ENCODE measurements at regions not wholly inside any gene's neighbourhood (a gene's known extent, or its start where the extent isn't known, plus 50 kb on each side); places are given as distances from the start of the nearest gene placed in this dataset.

DNA sequence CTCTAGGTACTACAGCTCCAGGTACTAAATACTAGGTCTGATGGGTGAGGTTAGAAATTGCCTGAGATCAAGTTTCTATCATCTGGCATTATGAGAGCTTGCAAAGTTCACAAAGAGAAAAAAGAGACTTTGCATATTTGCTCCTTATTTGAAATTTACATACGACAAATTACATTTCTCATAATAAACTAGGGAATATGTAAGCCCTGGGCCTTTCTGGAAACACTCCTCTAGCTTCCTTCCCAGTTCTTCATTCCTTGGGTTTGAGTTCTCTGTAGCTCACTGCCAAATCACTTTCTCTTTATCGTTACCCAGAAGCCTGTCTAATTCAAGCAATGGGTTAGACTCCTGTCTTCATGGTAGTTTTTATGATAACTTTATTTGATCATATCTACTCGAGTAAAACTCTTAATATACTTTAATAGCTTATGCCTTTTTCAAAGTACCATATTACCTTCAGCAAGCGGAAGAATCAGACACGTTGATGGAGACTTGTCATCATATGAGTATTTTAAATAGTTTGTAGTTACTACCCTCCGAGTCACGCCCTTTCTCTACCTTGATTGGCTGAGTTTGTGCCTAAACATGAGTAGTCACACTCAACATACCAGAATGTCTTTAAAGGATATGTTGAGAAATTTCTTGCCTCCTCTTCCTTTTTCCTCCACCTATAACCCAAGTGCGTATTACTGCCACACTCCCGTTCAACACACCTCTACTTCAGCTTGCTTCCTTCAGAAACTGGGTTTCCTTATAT lies 150.5 kb downstream of the DKK1 start:
- Histone ChIP-seq H3K4me3 (ENCODE audit: low read length) (no peak overlapping the region), H4K20me1 (ENCODE audit: insufficient read depth) (no peaks in the 10 kb centered on the region), H3F3A (ENCODE audit: insufficient read depth, low read length, poor library complexity, severe bottlenecking) (no peaks in the 10 kb centered on the region), H3K9me2 (ENCODE audit: insufficient read depth, low read length) (no peaks in the 10 kb centered on the region), H2AFZ (ENCODE audit: low read depth, low read length) (no peak overlapping the region), H3K4me2 (ENCODE audit: low read length) (no peak overlapping the region), H3K9me3 (ENCODE audit: low read length) (no peaks in the 10 kb centered on the region), H3K27ac (ENCODE audit: low read length) (no peak overlapping the region), H3K9ac (ENCODE audit: low read length) (no peak overlapping the region), H3K27me3 (ENCODE audit: insufficient read depth, low read depth, low read length) (no peaks in the 10 kb centered on the region), H3K79me2 (replicated peaks; ENCODE audit: insufficient read depth, low read length) (no peaks in the 10 kb centered on the region), H3K36me3 (ENCODE audit: insufficient read depth, low read length) (no peaks in the 10 kb centered on the region)
- TF ChIP-seq, protein P1, sequence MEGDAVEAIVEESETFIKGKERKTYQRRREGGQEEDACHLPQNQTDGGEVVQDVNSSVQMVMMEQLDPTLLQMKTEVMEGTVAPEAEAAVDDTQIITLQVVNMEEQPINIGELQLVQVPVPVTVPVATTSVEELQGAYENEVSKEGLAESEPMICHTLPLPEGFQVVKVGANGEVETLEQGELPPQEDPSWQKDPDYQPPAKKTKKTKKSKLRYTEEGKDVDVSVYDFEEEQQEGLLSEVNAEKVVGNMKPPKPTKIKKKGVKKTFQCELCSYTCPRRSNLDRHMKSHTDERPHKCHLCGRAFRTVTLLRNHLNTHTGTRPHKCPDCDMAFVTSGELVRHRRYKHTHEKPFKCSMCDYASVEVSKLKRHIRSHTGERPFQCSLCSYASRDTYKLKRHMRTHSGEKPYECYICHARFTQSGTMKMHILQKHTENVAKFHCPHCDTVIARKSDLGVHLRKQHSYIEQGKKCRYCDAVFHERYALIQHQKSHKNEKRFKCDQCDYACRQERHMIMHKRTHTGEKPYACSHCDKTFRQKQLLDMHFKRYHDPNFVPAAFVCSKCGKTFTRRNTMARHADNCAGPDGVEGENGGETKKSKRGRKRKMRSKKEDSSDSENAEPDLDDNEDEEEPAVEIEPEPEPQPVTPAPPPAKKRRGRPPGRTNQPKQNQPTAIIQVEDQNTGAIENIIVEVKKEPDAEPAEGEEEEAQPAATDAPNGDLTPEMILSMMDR (IDR thresholded peaks at IDR 0.05; ENCODE audit: poor library complexity, severe bottlenecking): no peak
- TF ChIP-seq SMC3 (conservative IDR thresholded peaks at IDR 0.05; ENCODE audit: poor library complexity) (no peak), RAD21 (conservative IDR thresholded peaks at IDR 0.05) (no peak), MXI1 (conservative IDR thresholded peaks at IDR 0.05; ENCODE audit: poor library complexity, severe bottlenecking) (no peak), EP300 (conservative IDR thresholded peaks at IDR 0.05; ENCODE audit: poor library complexity, severe bottlenecking) (no peak), EZH2 (IDR thresholded peaks at IDR 0.05; ENCODE audit: borderline replicate concordance, insufficient read depth, low read length, poor library complexity, severe bottlenecking) (no peak), POLR2AphosphoS5 (IDR thresholded peaks at IDR 0.05) (no peak), TAF1 (IDR thresholded peaks at IDR 0.05; ENCODE audit: low read depth) (no peak)
- TF ChIP-seq, protein P2, sequence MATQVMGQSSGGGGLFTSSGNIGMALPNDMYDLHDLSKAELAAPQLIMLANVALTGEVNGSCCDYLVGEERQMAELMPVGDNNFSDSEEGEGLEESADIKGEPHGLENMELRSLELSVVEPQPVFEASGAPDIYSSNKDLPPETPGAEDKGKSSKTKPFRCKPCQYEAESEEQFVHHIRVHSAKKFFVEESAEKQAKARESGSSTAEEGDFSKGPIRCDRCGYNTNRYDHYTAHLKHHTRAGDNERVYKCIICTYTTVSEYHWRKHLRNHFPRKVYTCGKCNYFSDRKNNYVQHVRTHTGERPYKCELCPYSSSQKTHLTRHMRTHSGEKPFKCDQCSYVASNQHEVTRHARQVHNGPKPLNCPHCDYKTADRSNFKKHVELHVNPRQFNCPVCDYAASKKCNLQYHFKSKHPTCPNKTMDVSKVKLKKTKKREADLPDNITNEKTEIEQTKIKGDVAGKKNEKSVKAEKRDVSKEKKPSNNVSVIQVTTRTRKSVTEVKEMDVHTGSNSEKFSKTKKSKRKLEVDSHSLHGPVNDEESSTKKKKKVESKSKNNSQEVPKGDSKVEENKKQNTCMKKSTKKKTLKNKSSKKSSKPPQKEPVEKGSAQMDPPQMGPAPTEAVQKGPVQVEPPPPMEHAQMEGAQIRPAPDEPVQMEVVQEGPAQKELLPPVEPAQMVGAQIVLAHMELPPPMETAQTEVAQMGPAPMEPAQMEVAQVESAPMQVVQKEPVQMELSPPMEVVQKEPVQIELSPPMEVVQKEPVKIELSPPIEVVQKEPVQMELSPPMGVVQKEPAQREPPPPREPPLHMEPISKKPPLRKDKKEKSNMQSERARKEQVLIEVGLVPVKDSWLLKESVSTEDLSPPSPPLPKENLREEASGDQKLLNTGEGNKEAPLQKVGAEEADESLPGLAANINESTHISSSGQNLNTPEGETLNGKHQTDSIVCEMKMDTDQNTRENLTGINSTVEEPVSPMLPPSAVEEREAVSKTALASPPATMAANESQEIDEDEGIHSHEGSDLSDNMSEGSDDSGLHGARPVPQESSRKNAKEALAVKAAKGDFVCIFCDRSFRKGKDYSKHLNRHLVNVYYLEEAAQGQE (IDR thresholded peaks at IDR 0.05; ENCODE audit: borderline replicate concordance): no peak

DNA sequence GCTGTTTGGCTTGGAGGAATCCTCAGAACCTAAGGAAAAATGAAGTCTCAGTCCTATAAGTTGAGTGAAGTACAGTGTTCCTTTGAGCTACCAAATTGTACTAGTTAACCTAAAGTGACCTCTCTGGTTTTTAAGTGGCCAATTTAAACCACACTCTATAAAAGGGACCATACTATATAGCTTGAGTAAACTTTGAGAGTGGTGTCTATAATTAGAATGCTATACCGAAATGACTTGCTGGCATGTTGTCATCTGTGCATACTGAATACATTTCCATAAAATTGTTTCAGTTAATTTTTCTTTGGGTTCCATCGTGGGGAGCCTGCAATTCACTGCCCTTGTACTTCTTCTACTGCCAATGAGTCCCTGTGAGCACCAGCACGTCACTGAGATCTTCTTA lies 151.1 kb downstream of the DKK1 start:
- Histone ChIP-seq H3K9me2 (ENCODE audit: insufficient read depth, low read length) (no peaks in the 10 kb centered on the region), H3K27ac (ENCODE audit: low read length) (no peak overlapping the region), H3K4me3 (ENCODE audit: low read length) (no peak overlapping the region), H3K9me3 (ENCODE audit: low read length) (no peaks in the 10 kb centered on the region), H3F3A (ENCODE audit: insufficient read depth, low read length, poor library complexity, severe bottlenecking) (no peaks in the 10 kb centered on the region), H3K9ac (ENCODE audit: low read length) (no peak overlapping the region), H4K20me1 (ENCODE audit: insufficient read depth) (no peaks in the 10 kb centered on the region), H3K4me2 (ENCODE audit: low read length) (no peak overlapping the region), H3K27me3 (ENCODE audit: insufficient read depth, low read depth, low read length) (no peaks in the 10 kb centered on the region), H3K79me2 (replicated peaks; ENCODE audit: insufficient read depth, low read length) (no peaks in the 10 kb centered on the region), H3K36me3 (ENCODE audit: insufficient read depth, low read length) (no peaks in the 10 kb centered on the region), H2AFZ (ENCODE audit: low read depth, low read length) (no peak overlapping the region)
- TF ChIP-seq EZH2 (IDR thresholded peaks at IDR 0.05; ENCODE audit: borderline replicate concordance, insufficient read depth, low read length, poor library complexity, severe bottlenecking): no peak
- TF ChIP-seq, protein P2 (IDR thresholded peaks at IDR 0.05; ENCODE audit: borderline replicate concordance): no peak
- no peak for TF ChIP-seq SMC3 (conservative IDR thresholded peaks at IDR 0.05; ENCODE audit: poor library complexity)
- no peak for TF ChIP-seq RAD21 (conservative IDR thresholded peaks at IDR 0.05)
- no peak for TF ChIP-seq EP300 (conservative IDR thresholded peaks at IDR 0.05; ENCODE audit: poor library complexity, severe bottlenecking)
- TF ChIP-seq, protein P1 (IDR thresholded peaks at IDR 0.05; ENCODE audit: poor library complexity, severe bottlenecking): no peak
- TF ChIP-seq POLR2AphosphoS5 (IDR thresholded peaks at IDR 0.05): no peak
- no peak for TF ChIP-seq MXI1 (conservative IDR thresholded peaks at IDR 0.05; ENCODE audit: poor library complexity, severe bottlenecking)
- no peak for TF ChIP-seq TAF1 (IDR thresholded peaks at IDR 0.05; ENCODE audit: low read depth)

Measured in neural cell (in vitro differentiated cells).